GM06990 (cell line): ENCODE measurements at regions not wholly inside any gene's neighbourhood (a gene's known extent, or its start where the extent isn't known, plus 50 kb on each side); places are given as distances from the start of the nearest gene placed in this dataset.

ENCODE experiments used
- DNase-seq: peaks from one replicate; pipeline ENCODE4 v3.0.0-alpha.2; 2011; ENCODE audit not compliant: insufficient read length; ENCODE audit errors: extremely low read depth
- H3K27me3 ChIP-seq: replicated peaks from 2 replicates; pipeline ENCODE4 v1.6.0; 2011; ENCODE audit warnings: low read length; ENCODE audit not compliant: control insufficient read depth, insufficient read depth
- H3K36me3 ChIP-seq: 2 replicates; pipeline ENCODE4 v1.5.1; 2011; ENCODE audit warnings: low read length; ENCODE audit not compliant: control insufficient read depth, insufficient read depth
- H3K4me3 ChIP-seq: replicated peaks from 2 replicates; pipeline ENCODE4 v1.5.1; 2011; ENCODE audit warnings: low read depth, mild to moderate bottlenecking, control low read depth, low read length
- CTCF ChIP-seq: IDR thresholded peaks from 2 replicates; pipeline ENCODE4 v1.5.1; 2011; ENCODE audit warnings: low read length, control low read depth, mild to moderate bottlenecking, inconsistent platforms; ENCODE audit not compliant: insufficient read depth, poor library complexity, severe bottlenecking

DNA sequence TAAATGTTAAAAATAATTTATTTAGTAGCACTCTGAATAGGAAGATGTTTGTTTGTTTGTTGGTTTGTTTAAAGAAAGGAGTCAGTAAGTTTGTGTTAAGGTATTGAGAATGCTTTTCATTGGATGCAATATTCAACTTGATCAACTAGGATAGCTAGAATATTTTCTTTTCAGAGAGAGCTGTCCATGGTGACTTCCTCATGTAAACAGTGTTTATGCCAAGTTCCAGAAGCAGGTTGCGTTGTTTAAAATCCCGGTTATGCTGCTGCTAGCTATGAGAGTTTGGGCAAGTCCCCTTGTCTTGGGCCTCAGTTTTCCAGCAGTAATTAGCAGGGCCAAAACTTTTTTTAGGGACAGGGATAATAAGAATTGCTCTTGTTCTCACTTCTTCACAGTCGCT lies 876.2 kb upstream of the HS3ST1 start:
- Histone ChIP-seq H3K36me3 (no peaks in the 10 kb centered on the region), H3K4me3 (no peak overlapping the region), H3K27me3 (no peaks in the 10 kb centered on the region)
- no peak for TF ChIP-seq CTCF
- no peak for DNase-seq

- no peak for DNase-seq
- Histone ChIP-seq H3K27me3 (no peaks in the 10 kb centered on the region), H3K36me3 (no peaks in the 10 kb centered on the region), H3K4me3 (no peak overlapping the region)
- no peak for TF ChIP-seq CTCF
Measured at GRCh38 chr4:12296366-12296765, 867.7 kb upstream of the HS3ST1 start.

DNA sequence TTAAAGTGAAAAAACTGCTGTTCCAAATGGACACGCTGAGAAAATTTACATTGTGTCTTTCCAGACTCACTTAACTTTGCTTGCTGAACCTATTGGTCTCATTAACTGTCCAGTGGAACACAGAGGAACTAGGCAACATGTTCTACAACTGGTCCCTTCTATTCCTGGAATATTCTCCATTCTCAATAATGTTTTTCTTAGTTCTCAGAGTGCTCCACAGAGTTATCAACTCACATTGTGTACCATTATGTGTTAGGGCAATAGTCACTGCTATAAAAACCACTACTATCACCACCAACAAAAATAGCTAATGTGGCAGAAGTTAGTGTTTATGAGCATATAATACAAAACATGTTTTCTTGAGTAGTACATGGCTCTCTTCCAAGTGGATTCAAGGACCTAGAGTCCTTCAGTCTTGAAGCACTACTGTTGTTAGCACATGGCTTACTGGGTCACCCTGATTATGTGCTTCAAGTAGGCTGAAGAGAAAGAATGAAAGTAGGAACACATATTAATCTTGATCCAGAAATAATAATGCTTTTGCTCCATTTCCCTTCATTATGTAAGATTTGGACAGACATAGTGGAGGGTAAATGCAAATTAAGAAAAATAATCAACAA lies 865.3 kb upstream of the HS3ST1 start:
- H3K27me3 ChIP-seq: no peaks in the 10 kb centered on the region
- no peaks in the 10 kb centered on the region for H3K36me3 ChIP-seq
- no peak for DNase-seq
- H3K4me3 ChIP-seq: no peak overlapping the region
- TF ChIP-seq CTCF: no peak

DNA sequence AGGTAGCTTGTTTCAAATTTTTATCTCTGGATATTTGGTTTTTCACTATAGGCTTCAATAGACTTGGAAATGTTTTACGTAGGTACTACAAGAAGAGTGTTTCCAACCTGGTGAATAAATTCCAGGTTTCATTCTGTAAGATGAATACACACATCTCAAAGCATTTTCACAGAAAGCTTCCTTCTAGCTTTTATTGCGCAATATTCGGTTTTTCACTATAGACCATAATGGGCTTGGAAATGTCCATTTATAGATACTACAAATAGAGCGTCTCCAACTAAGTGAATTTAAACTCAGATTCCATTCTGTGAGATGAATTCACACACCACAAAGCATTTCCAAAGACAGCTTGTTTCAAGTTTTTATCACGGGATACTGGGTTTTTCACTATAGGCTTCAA lies 857.7 kb upstream of the HS3ST1 start:
- TF ChIP-seq CTCF: no peak
- DNase-seq: no peak
- Histone ChIP-seq H3K4me3 (no peak overlapping the region), H3K27me3 (no peaks in the 10 kb centered on the region), H3K36me3 (no peaks in the 10 kb centered on the region)

- Histone ChIP-seq H3K36me3 (no peaks in the 10 kb centered on the region), H3K27me3 (no peaks in the 10 kb centered on the region), H3K4me3 (no peak overlapping the region)
- no peak for TF ChIP-seq CTCF
- no peak for DNase-seq
Measured at GRCh38 chr4:12270546-12270945, 841.9 kb upstream of the HS3ST1 start.

GRCh38 chr4:12265554-12265953 lies 836.9 kb upstream of the HS3ST1 start:
- DNase-seq: no peak
- no peaks in the 10 kb centered on the region for H3K27me3 ChIP-seq
- no peak for TF ChIP-seq CTCF
- no peaks in the 10 kb centered on the region for H3K36me3 ChIP-seq
- no peak overlapping the region for H3K4me3 ChIP-seq
